ENCODE measurements at regions not wholly inside any gene's neighbourhood (a gene's known extent, or its start where the extent isn't known, plus 50 kb on each side); places are given as distances from the start of the nearest gene placed in this dataset.
"Not testable (repeated sequence)": the region's sequence is repeated elsewhere in the genome, so short reads cannot be mapped to it uniquely, and the experiment has no call there.

DNA sequence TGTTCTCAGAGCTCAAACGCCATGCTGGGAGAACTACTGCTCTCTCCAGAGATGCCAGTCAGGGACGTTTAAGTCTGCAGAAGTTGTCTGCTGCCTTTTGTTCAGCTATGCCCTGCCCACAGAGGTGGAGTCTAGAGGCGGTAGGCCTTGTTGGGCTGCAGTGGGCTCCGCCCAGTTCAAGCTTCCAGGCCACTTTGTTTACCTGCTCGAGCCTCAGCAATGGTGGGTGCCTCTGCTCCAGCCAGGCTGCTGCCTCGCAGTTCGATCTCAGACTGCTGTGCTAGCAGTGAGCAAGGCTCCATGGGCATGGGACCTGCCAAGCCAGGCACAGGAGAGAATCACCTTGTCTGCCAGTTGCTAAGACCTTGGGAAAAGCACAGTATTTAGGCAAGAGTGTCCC is 869.3 kb downstream of the TMTC2 start:
- TF ChIP-seq, protein P1, sequence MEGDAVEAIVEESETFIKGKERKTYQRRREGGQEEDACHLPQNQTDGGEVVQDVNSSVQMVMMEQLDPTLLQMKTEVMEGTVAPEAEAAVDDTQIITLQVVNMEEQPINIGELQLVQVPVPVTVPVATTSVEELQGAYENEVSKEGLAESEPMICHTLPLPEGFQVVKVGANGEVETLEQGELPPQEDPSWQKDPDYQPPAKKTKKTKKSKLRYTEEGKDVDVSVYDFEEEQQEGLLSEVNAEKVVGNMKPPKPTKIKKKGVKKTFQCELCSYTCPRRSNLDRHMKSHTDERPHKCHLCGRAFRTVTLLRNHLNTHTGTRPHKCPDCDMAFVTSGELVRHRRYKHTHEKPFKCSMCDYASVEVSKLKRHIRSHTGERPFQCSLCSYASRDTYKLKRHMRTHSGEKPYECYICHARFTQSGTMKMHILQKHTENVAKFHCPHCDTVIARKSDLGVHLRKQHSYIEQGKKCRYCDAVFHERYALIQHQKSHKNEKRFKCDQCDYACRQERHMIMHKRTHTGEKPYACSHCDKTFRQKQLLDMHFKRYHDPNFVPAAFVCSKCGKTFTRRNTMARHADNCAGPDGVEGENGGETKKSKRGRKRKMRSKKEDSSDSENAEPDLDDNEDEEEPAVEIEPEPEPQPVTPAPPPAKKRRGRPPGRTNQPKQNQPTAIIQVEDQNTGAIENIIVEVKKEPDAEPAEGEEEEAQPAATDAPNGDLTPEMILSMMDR (IDR thresholded peaks at IDR 0.05), result not testable (repeated sequence)
- not testable (repeated sequence) for TF ChIP-seq POLR2A (IDR thresholded peaks at IDR 0.05)

Data from right lobe of liver (tissue), 4 donors.